ENCODE measurements at regions not wholly inside any gene's neighbourhood (a gene's known extent, or its start where the extent isn't known, plus 50 kb on each side); places are given as distances from the start of the nearest gene placed in this dataset.
"Not testable (repeated sequence)": the region's sequence is repeated elsewhere in the genome, so short reads cannot be mapped to it uniquely, and the experiment has no call there.

- no peak for DNase-seq
These were observed 173.0 kb downstream of the LEPR start for GRCh38 chr1:65593516-65593915.

GRCh38 chr1:65595724-65596123, 175.3 kb downstream of the LEPR start:
- DNase-seq: no peak

- no peak for DNase-seq
These were observed 176.3 kb downstream of the LEPR start for GRCh38 chr1:65596768-65597167.

- peak; percentile 8 for DNase-seq
These were observed 185.2 kb downstream of the LEPR start for GRCh38 chr1:65605621-65606020.

- peak; percentile 18 for DNase-seq
These were observed 186.0 kb downstream of the LEPR start for GRCh38 chr1:65606426-65606825.

- DNase-seq: no peak
These were observed 178.8 kb upstream of the PDE4B start for GRCh38 chr1:65613884-65614283.

GRCh38 chr1:65615859-65616258, 176.8 kb upstream of the PDE4B start:
- no peak for DNase-seq

- peak; percentile 27 for DNase-seq
These were observed 171.0 kb upstream of the PDE4B start for GRCh38 chr1:65621721-65622120.

- no peak for DNase-seq
These were observed 168.8 kb upstream of the PDE4B start for GRCh38 chr1:65623895-65624294.

GRCh38 chr1:65625528-65625927, 167.2 kb upstream of the PDE4B start:
- DNase-seq: no peak

- DNase-seq: no peak
These were observed 166.7 kb upstream of the PDE4B start for GRCh38 chr1:65626003-65626402.

GRCh38 chr1:65629788-65630187, 162.9 kb upstream of the PDE4B start:
- DNase-seq: no peak

- no peak for DNase-seq
These were observed 161.8 kb upstream of the PDE4B start for GRCh38 chr1:65630855-65631254.

GRCh38 chr1:65632235-65632634, 160.5 kb upstream of the PDE4B start:
- no peak for DNase-seq

GRCh38 chr1:65640046-65640445, 152.6 kb upstream of the PDE4B start:
- no peak for DNase-seq

- not testable (repeated sequence) for DNase-seq
These were observed 143.5 kb upstream of the PDE4B start for GRCh38 chr1:65649185-65649584.

GRCh38 chr1:65650682-65651081, 142.0 kb upstream of the PDE4B start:
- DNase-seq: no peak

- DNase-seq: not testable (repeated sequence)
These were observed 138.2 kb upstream of the PDE4B start for GRCh38 chr1:65654526-65654925.

- not testable (repeated sequence) for DNase-seq
These were observed 135.1 kb upstream of the PDE4B start for GRCh38 chr1:65657609-65658008.

GRCh38 chr1:65658122-65658521, 134.6 kb upstream of the PDE4B start:
- DNase-seq: peak; percentile 30

GRCh38 chr1:65668368-65668767, 124.3 kb upstream of the PDE4B start:
- peak; percentile 29 for DNase-seq

- no peak for DNase-seq
These were observed 122.2 kb upstream of the PDE4B start for GRCh38 chr1:65670518-65670917.

GRCh38 chr1:65674522-65674921, 118.2 kb upstream of the PDE4B start:
- no peak for DNase-seq

- DNase-seq: no peak
These were observed 112.9 kb upstream of the PDE4B start for GRCh38 chr1:65679773-65680172.

GRCh38 chr1:65681096-65681495, 111.6 kb upstream of the PDE4B start:
- DNase-seq: peak; percentile 66

Data from fibroblast of skin of abdomen (primary cell).